ENCODE measurements at regions not wholly inside any gene's neighbourhood (a gene's known extent, or its start where the extent isn't known, plus 50 kb on each side); places are given as distances from the start of the nearest gene placed in this dataset.

GRCh38 chr4:19969492-19969891 lies 282.2 kb upstream of the SLIT2 start:
- Histone ChIP-seq H3K4me3 (ENCODE audit: insufficient read depth, low read depth, low read length, poor library complexity, severe bottlenecking) (no peak overlapping the region), H3K27me3 (replicated peaks; ENCODE audit: control insufficient read depth, insufficient read depth, low read length, poor library complexity, severe bottlenecking) (no peaks in the 10 kb centered on the region), H3K4me1 (ENCODE audit: control insufficient read depth, insufficient read depth, low read length, poor library complexity, severe bottlenecking) (no peaks in the 10 kb centered on the region), H3K9me3 (ENCODE audit: control insufficient read depth, low read length) (no peaks in the 10 kb centered on the region), H3K27ac (ENCODE audit: insufficient read depth, low read length, poor library complexity, severe bottlenecking) (no peak overlapping the region), H3K36me3 (ENCODE audit: control insufficient read depth, insufficient read depth, low read length) (no peaks in the 10 kb centered on the region)
- DNase-seq, result no peak

- no peak overlapping the region for H3K4me3 ChIP-seq (ENCODE audit: insufficient read depth, low read depth, low read length, poor library complexity, severe bottlenecking)
- DNase-seq, result no peak
- no peaks in the 10 kb centered on the region for H3K36me3 ChIP-seq (ENCODE audit: control insufficient read depth, insufficient read depth, low read length)
- no peaks in the 10 kb centered on the region for H3K9me3 ChIP-seq (ENCODE audit: control insufficient read depth, low read length)
- H3K4me1 ChIP-seq (ENCODE audit: control insufficient read depth, insufficient read depth, low read length, poor library complexity, severe bottlenecking), result no peaks in the 10 kb centered on the region
- H3K27me3 ChIP-seq (replicated peaks; ENCODE audit: control insufficient read depth, insufficient read depth, low read length, poor library complexity, severe bottlenecking), result no peaks in the 10 kb centered on the region
- H3K27ac ChIP-seq (ENCODE audit: insufficient read depth, low read length, poor library complexity, severe bottlenecking), result no peak overlapping the region
These were observed 290.6 kb upstream of the SLIT2 start for GRCh38 chr4:19961091-19961490.

- DNase-seq, result no peak
- Histone ChIP-seq H3K36me3 (ENCODE audit: control insufficient read depth, insufficient read depth, low read length) (no peaks in the 10 kb centered on the region), H3K27ac (ENCODE audit: insufficient read depth, low read length, poor library complexity, severe bottlenecking) (no peak overlapping the region), H3K9me3 (ENCODE audit: control insufficient read depth, low read length) (no peaks in the 10 kb centered on the region), H3K27me3 (replicated peaks; ENCODE audit: control insufficient read depth, insufficient read depth, low read length, poor library complexity, severe bottlenecking) (no peaks in the 10 kb centered on the region), H3K4me3 (ENCODE audit: insufficient read depth, low read depth, low read length, poor library complexity, severe bottlenecking) (no peak overlapping the region), H3K4me1 (ENCODE audit: control insufficient read depth, insufficient read depth, low read length, poor library complexity, severe bottlenecking) (no peaks in the 10 kb centered on the region)
These were observed 292.9 kb upstream of the SLIT2 start for GRCh38 chr4:19958848-19959247.

GRCh38 chr4:19947349-19947748 lies 304.4 kb upstream of the SLIT2 start:
- no peaks in the 10 kb centered on the region for H3K27me3 ChIP-seq (replicated peaks; ENCODE audit: control insufficient read depth, insufficient read depth, low read length, poor library complexity, severe bottlenecking)
- H3K4me1 ChIP-seq (ENCODE audit: control insufficient read depth, insufficient read depth, low read length, poor library complexity, severe bottlenecking), result no peaks in the 10 kb centered on the region
- no peaks in the 10 kb centered on the region for H3K9me3 ChIP-seq (ENCODE audit: control insufficient read depth, low read length)
- no peaks in the 10 kb centered on the region for H3K36me3 ChIP-seq (ENCODE audit: control insufficient read depth, insufficient read depth, low read length)
- H3K4me3 ChIP-seq (ENCODE audit: insufficient read depth, low read depth, low read length, poor library complexity, severe bottlenecking), result no peak overlapping the region
- no peak for DNase-seq
- no peak overlapping the region for H3K27ac ChIP-seq (ENCODE audit: insufficient read depth, low read length, poor library complexity, severe bottlenecking)

- Histone ChIP-seq H3K36me3 (ENCODE audit: control insufficient read depth, insufficient read depth, low read length) (no peaks in the 10 kb centered on the region), H3K27ac (ENCODE audit: insufficient read depth, low read length, poor library complexity, severe bottlenecking) (no peak overlapping the region), H3K27me3 (replicated peaks; ENCODE audit: control insufficient read depth, insufficient read depth, low read length, poor library complexity, severe bottlenecking) (no peaks in the 10 kb centered on the region), H3K4me3 (ENCODE audit: insufficient read depth, low read depth, low read length, poor library complexity, severe bottlenecking) (no peak overlapping the region), H3K4me1 (ENCODE audit: control insufficient read depth, insufficient read depth, low read length, poor library complexity, severe bottlenecking) (no peaks in the 10 kb centered on the region), H3K9me3 (ENCODE audit: control insufficient read depth, low read length) (no peaks in the 10 kb centered on the region)
- no peak for DNase-seq
These were observed 305.7 kb upstream of the SLIT2 start for GRCh38 chr4:19945979-19946380.

GRCh38 chr4:19945501-19945900 lies 306.2 kb upstream of the SLIT2 start:
- Histone ChIP-seq H3K27ac (ENCODE audit: insufficient read depth, low read length, poor library complexity, severe bottlenecking) (no peak overlapping the region), H3K4me3 (ENCODE audit: insufficient read depth, low read depth, low read length, poor library complexity, severe bottlenecking) (no peak overlapping the region), H3K4me1 (ENCODE audit: control insufficient read depth, insufficient read depth, low read length, poor library complexity, severe bottlenecking) (no peaks in the 10 kb centered on the region), H3K27me3 (replicated peaks; ENCODE audit: control insufficient read depth, insufficient read depth, low read length, poor library complexity, severe bottlenecking) (no peaks in the 10 kb centered on the region), H3K36me3 (ENCODE audit: control insufficient read depth, insufficient read depth, low read length) (no peaks in the 10 kb centered on the region), H3K9me3 (ENCODE audit: control insufficient read depth, low read length) (no peaks in the 10 kb centered on the region)
- no peak for DNase-seq

- H3K4me3 ChIP-seq (ENCODE audit: insufficient read depth, low read depth, low read length, poor library complexity, severe bottlenecking), result no peak overlapping the region
- H3K9me3 ChIP-seq (ENCODE audit: control insufficient read depth, low read length), result no peaks in the 10 kb centered on the region
- no peak overlapping the region for H3K27ac ChIP-seq (ENCODE audit: insufficient read depth, low read length, poor library complexity, severe bottlenecking)
- no peaks in the 10 kb centered on the region for H3K27me3 ChIP-seq (replicated peaks; ENCODE audit: control insufficient read depth, insufficient read depth, low read length, poor library complexity, severe bottlenecking)
- DNase-seq, result no peak
- H3K4me1 ChIP-seq (ENCODE audit: control insufficient read depth, insufficient read depth, low read length, poor library complexity, severe bottlenecking), result no peaks in the 10 kb centered on the region
- H3K36me3 ChIP-seq (ENCODE audit: control insufficient read depth, insufficient read depth, low read length), result no peaks in the 10 kb centered on the region
These were observed 306.9 kb upstream of the SLIT2 start for GRCh38 chr4:19944806-19945205.

- no peak overlapping the region for H3K4me3 ChIP-seq (ENCODE audit: insufficient read depth, low read depth, low read length, poor library complexity, severe bottlenecking)
- no peak for DNase-seq
- no peak overlapping the region for H3K27ac ChIP-seq (ENCODE audit: insufficient read depth, low read length, poor library complexity, severe bottlenecking)
- no peaks in the 10 kb centered on the region for H3K27me3 ChIP-seq (replicated peaks; ENCODE audit: control insufficient read depth, insufficient read depth, low read length, poor library complexity, severe bottlenecking)
- no peaks in the 10 kb centered on the region for H3K36me3 ChIP-seq (ENCODE audit: control insufficient read depth, insufficient read depth, low read length)
- no peaks in the 10 kb centered on the region for H3K4me1 ChIP-seq (ENCODE audit: control insufficient read depth, insufficient read depth, low read length, poor library complexity, severe bottlenecking)
- H3K9me3 ChIP-seq (ENCODE audit: control insufficient read depth, low read length), result no peaks in the 10 kb centered on the region
These were observed 307.5 kb upstream of the SLIT2 start for GRCh38 chr4:19944251-19944650.

- no peaks in the 10 kb centered on the region for H3K27me3 ChIP-seq (replicated peaks; ENCODE audit: control insufficient read depth, insufficient read depth, low read length, poor library complexity, severe bottlenecking)
- H3K4me3 ChIP-seq (ENCODE audit: insufficient read depth, low read depth, low read length, poor library complexity, severe bottlenecking), result no peak overlapping the region
- H3K9me3 ChIP-seq (ENCODE audit: control insufficient read depth, low read length), result no peaks in the 10 kb centered on the region
- no peak overlapping the region for H3K27ac ChIP-seq (ENCODE audit: insufficient read depth, low read length, poor library complexity, severe bottlenecking)
- no peak for DNase-seq
- no peaks in the 10 kb centered on the region for H3K4me1 ChIP-seq (ENCODE audit: control insufficient read depth, insufficient read depth, low read length, poor library complexity, severe bottlenecking)
- no peaks in the 10 kb centered on the region for H3K36me3 ChIP-seq (ENCODE audit: control insufficient read depth, insufficient read depth, low read length)
These were observed 310.3 kb upstream of the SLIT2 start for GRCh38 chr4:19941434-19941833.

- H3K36me3 ChIP-seq (ENCODE audit: control insufficient read depth, insufficient read depth, low read length), result no peaks in the 10 kb centered on the region
- DNase-seq, result no peak
- H3K9me3 ChIP-seq (ENCODE audit: control insufficient read depth, low read length), result no peaks in the 10 kb centered on the region
- H3K27me3 ChIP-seq (replicated peaks; ENCODE audit: control insufficient read depth, insufficient read depth, low read length, poor library complexity, severe bottlenecking), result no peaks in the 10 kb centered on the region
- no peak overlapping the region for H3K27ac ChIP-seq (ENCODE audit: insufficient read depth, low read length, poor library complexity, severe bottlenecking)
- no peaks in the 10 kb centered on the region for H3K4me1 ChIP-seq (ENCODE audit: control insufficient read depth, insufficient read depth, low read length, poor library complexity, severe bottlenecking)
- no peak overlapping the region for H3K4me3 ChIP-seq (ENCODE audit: insufficient read depth, low read depth, low read length, poor library complexity, severe bottlenecking)
These were observed 310.8 kb upstream of the SLIT2 start for GRCh38 chr4:19940861-19941260.

- H3K27me3 ChIP-seq (replicated peaks; ENCODE audit: control insufficient read depth, insufficient read depth, low read length, poor library complexity, severe bottlenecking), result no peaks in the 10 kb centered on the region
- no peaks in the 10 kb centered on the region for H3K9me3 ChIP-seq (ENCODE audit: control insufficient read depth, low read length)
- H3K27ac ChIP-seq (ENCODE audit: insufficient read depth, low read length, poor library complexity, severe bottlenecking), result no peak overlapping the region
- H3K4me1 ChIP-seq (ENCODE audit: control insufficient read depth, insufficient read depth, low read length, poor library complexity, severe bottlenecking), result no peaks in the 10 kb centered on the region
- no peak overlapping the region for H3K4me3 ChIP-seq (ENCODE audit: insufficient read depth, low read depth, low read length, poor library complexity, severe bottlenecking)
- DNase-seq, result no peak
- H3K36me3 ChIP-seq (ENCODE audit: control insufficient read depth, insufficient read depth, low read length), result no peaks in the 10 kb centered on the region
These were observed 315.2 kb upstream of the SLIT2 start for GRCh38 chr4:19936476-19936875.
